Stimulated activated CD4-positive, alpha-beta T cell treated with anti-CD3 and anti-CD28 coated beads, Interleukin-1b, Interleukin-23, amount 100 ng/mL, for 48 hours (primary cell): ENCODE measurements at regions not wholly inside any gene's neighbourhood (a gene's known extent, or its start where the extent isn't known, plus 50 kb on each side); places are given as distances from the start of the nearest gene placed in this dataset.

Source experiments
- DNase-seq: peaks from one replicate; pipeline ENCODE4 v3.0.0-alpha.2; 2020

- DNase-seq: no peak
These were observed 183.7 kb downstream of the GPAM start for GRCh38 chr10:111999915-112000302.

GRCh38 chr10:112000466-112000865 is 183.1 kb downstream of the GPAM start:
- DNase-seq: no peak

- DNase-seq: no peak
These were observed 181.4 kb downstream of the GPAM start for GRCh38 chr10:112002206-112002605.

GRCh38 chr10:112004075-112004474 is 179.5 kb downstream of the GPAM start:
- no peak for DNase-seq

GRCh38 chr10:112005044-112005443 is 178.5 kb downstream of the GPAM start:
- no peak for DNase-seq

- no peak for DNase-seq
These were observed 177.2 kb downstream of the GPAM start for GRCh38 chr10:112006407-112006806.

- no peak for DNase-seq
These were observed 176.7 kb downstream of the GPAM start for GRCh38 chr10:112006831-112007230.

- no peak for DNase-seq
These were observed 161.4 kb downstream of the GPAM start for GRCh38 chr10:112022196-112022595.

- DNase-seq: no peak
These were observed 159.5 kb downstream of the GPAM start for GRCh38 chr10:112024079-112024478.

GRCh38 chr10:112025228-112025627 is 158.3 kb downstream of the GPAM start:
- no peak for DNase-seq

GRCh38 chr10:112026438-112026837 is 157.1 kb downstream of the GPAM start:
- no peak for DNase-seq

- DNase-seq: no peak
These were observed 155.8 kb downstream of the GPAM start for GRCh38 chr10:112027731-112028280.

- no peak for DNase-seq
These were observed 153.1 kb downstream of the GPAM start for GRCh38 chr10:112030431-112030830.

GRCh38 chr10:112039823-112040222 is 143.7 kb downstream of the GPAM start:
- DNase-seq: no peak

GRCh38 chr10:112040696-112041095 is 142.9 kb downstream of the GPAM start:
- DNase-seq: no peak

- no peak for DNase-seq
These were observed 137.6 kb downstream of the GPAM start for GRCh38 chr10:112045938-112046337.

- DNase-seq: no peak
These were observed 135.9 kb downstream of the GPAM start for GRCh38 chr10:112047674-112048073.

GRCh38 chr10:112052166-112052565 is 131.4 kb downstream of the GPAM start:
- no peak for DNase-seq

- no peak for DNase-seq
These were observed 129.7 kb downstream of the GPAM start for GRCh38 chr10:112053895-112054294.

GRCh38 chr10:112054516-112054915 is 129.0 kb downstream of the GPAM start:
- no peak for DNase-seq

- DNase-seq: no peak
These were observed 126.5 kb downstream of the GPAM start for GRCh38 chr10:112057072-112057471.

GRCh38 chr10:112059220-112059619 is 124.3 kb downstream of the GPAM start:
- no peak for DNase-seq

- no peak for DNase-seq
These were observed 111.9 kb downstream of the GPAM start for GRCh38 chr10:112071596-112072133.

GRCh38 chr10:112078003-112078402 is 105.6 kb downstream of the GPAM start:
- no peak for DNase-seq

- no peak for DNase-seq
These were observed 103.3 kb downstream of the GPAM start for GRCh38 chr10:112080231-112080630.
